HepG2 (cell line): ENCODE measurements at regions not wholly inside any gene's neighbourhood (a gene's known extent, or its start where the extent isn't known, plus 50 kb on each side); places are given as distances from the start of the nearest gene placed in this dataset.

ENCODE experiments used
- ATAC-seq: fragments of 200-7000 bp; cut with Tn5 transposase; 3 replicates; pipeline ENCODE4 v1.9.1; 2020; ENCODE audit warnings: mild to moderate bottlenecking, moderate library complexity
- BruUV-seq: library from RNA; stranded (reverse); fragments of 400-500 nt; replicated peaks from 2 replicates; lab custom pipeline; 2021; lab: Mats Ljungman, UMichigan
- CTCF ChIA-PET: fragments of 300-600 bp; formaldehyde crosslinking; extraction: SDS; loops from one replicate; lab custom pipeline; 2021; ENCODE audit warnings: low total read pairs, inconsistent platforms, low intra/inter-chr PET ratio; lab: Yijun Ruan, JAX
- POLR2A ChIA-PET: fragments of 350-600 bp; sonication (Branson Sonifier 250); formaldehyde crosslinking; loops from one replicate; lab custom pipeline; 2020; ENCODE audit warnings: antibody characterized with exemption, inconsistent platforms; lab: Yijun Ruan, JAX
- DNase-seq: peaks from one replicate; pipeline ENCODE4 v3.0.0-alpha.2; 2015; ENCODE audit warnings: low spot score
- FAIRE-seq: peaks from 3 replicates; lab custom pipeline; 2011; peaks lifted over from hg19 to GRCh38; lab: Jason Lieb, UNC
- H2AFZ ChIP-seq: one replicate; pipeline ENCODE4 v1.6.1; 2011; ENCODE audit warnings: low read length, inconsistent platforms
- H3K27ac ChIP-seq: fragments of 300-600 bp; 3 replicates; pipeline ENCODE4 v1.8.0; 2011; ENCODE audit warnings: mixed run types, mild to moderate bottlenecking, mixed read lengths, low read length, inconsistent platforms; ENCODE audit not compliant: insufficient read depth; ENCODE audit errors: extremely low read length
- H3K27me3 ChIP-seq, 2 experiments: fragments of 200-600 bp in 1 of 2; 2 replicates in 1 of 2; 3 replicates in 1 of 2; pipeline versions ENCODE4 v1.6.0 to v1.8.0; 2011; ENCODE audit warnings: low read length in 2 of 2, mild to moderate bottlenecking in 2 of 2, moderate library complexity in 2 of 2, inconsistent platforms in 1 of 2; ENCODE audit not compliant: insufficient read depth in 2 of 2, control insufficient read depth in 1 of 2
- H3K36me3 ChIP-seq, 2 experiments: fragments of 200-600 bp in 1 of 2; replicated peaks in 1 of 2; 2 replicates in 1 of 2; 3 replicates in 1 of 2; pipeline versions ENCODE4 v1.5.1 to v1.8.0; 2011; ENCODE audit warnings: low read length in 2 of 2, inconsistent platforms in 1 of 2; ENCODE audit not compliant: insufficient read depth in 2 of 2, control insufficient read depth in 1 of 2
- H3K4me1 ChIP-seq: 2 replicates; pipeline ENCODE4 v1.5.1; 2012; ENCODE audit warnings: low read length, inconsistent platforms; ENCODE audit not compliant: insufficient read depth
- H3K4me2 ChIP-seq: 2 replicates; pipeline ENCODE4 v1.6.0; 2011; ENCODE audit warnings: low read depth, low read length, inconsistent platforms
- H3K4me3 ChIP-seq, 3 experiments: fragments of 200-600 bp in 1 of 3; sonication (generic), shearing (Covaris generic) in 1 of 3; replicated peaks in 1 of 3; 2 replicates each; pipeline ENCODE4 v1.5.1; 2011 to 2016; ENCODE audit warnings: low read length in 3 of 3, inconsistent platforms in 2 of 3, low read depth in 2 of 3, mild to moderate bottlenecking in 2 of 3, control low read depth in 1 of 3, mixed read lengths in 1 of 3; ENCODE audit not compliant: insufficient read depth in 1 of 3
- H3K79me2 ChIP-seq: one replicate; pipeline ENCODE4 v1.6.1; 2011; ENCODE audit warnings: low read length, inconsistent platforms; ENCODE audit not compliant: insufficient read depth
- H3K9ac ChIP-seq: 2 replicates; pipeline ENCODE4 v1.6.0; 2011; ENCODE audit warnings: mild to moderate bottlenecking, low read depth, low read length, inconsistent platforms; ENCODE audit not compliant: insufficient read depth
- H3K9me3 ChIP-seq: 2 replicates; pipeline ENCODE4 v1.5.1; 2012; ENCODE audit warnings: mild to moderate bottlenecking, low read length
- H4K20me1 ChIP-seq: 2 replicates; pipeline ENCODE4 v1.6.0; 2011; ENCODE audit warnings: inconsistent platforms, mild to moderate bottlenecking, low read length, moderate library complexity; ENCODE audit not compliant: insufficient read depth
- NFIC ChIP-seq: IDR thresholded peaks from 2 replicates; pipeline ENCODE4 v1.6.1; 2012; ENCODE audit warnings: mild to moderate bottlenecking, low read length, inconsistent platforms
- NR2F1 ChIP-seq, 2 experiments: fragments of 450-650 bp in 1 of 2; formaldehyde crosslinking in 1 of 2; IDR thresholded peaks; 2 replicates each; pipeline versions ENCODE4 v1.5.0 to v1.6.1; 2016 to 2020; ENCODE audit warnings: mild to moderate bottlenecking in 1 of 2, missing compliant biosample characterization in 1 of 2, missing genetic modification reagents in 1 of 2, moderate library complexity in 1 of 2
- PRDM4 ChIP-seq: sonication (generic); formaldehyde crosslinking; IDR thresholded peaks from 2 replicates; pipeline ENCODE4 v1.9.0; 2021; ENCODE audit warnings: missing genetic modification reagents, borderline replicate concordance
- SP5 ChIP-seq: IDR thresholded peaks from 2 replicates; pipeline ENCODE4 v1.6.1; 2016; ENCODE audit warnings: low read depth, borderline replicate concordance
- ZNF282 ChIP-seq: fragments of 450-650 bp; IDR thresholded peaks from 2 replicates; pipeline ENCODE4 v1.6.1; 2018; ENCODE audit not compliant: partially characterized antibody
- ZNF589 ChIP-seq: sonication (generic); formaldehyde crosslinking; conservative IDR thresholded peaks from 2 replicates; pipeline ENCODE4 v1.8.0; 2022; ENCODE audit warnings: mild to moderate bottlenecking, moderate library complexity, missing genetic modification reagents
- WGBS: methylation state at CpG from one replicate; pipeline ENCODE4 v1.1.6; 2017; ENCODE audit warnings: low lambda C conversion rate; 5-methylcytosine and 5-hydroxymethylcytosine counted together
- in situ Hi-C: cut with HindIII; loops from 2 replicates; pipeline ENCODE4 v1.10.0; 2017; ENCODE audit warnings: low pct_unique_long_range_greater_than_20kb; ENCODE audit not compliant: extremely low pct_ligation_motif_present
- intact Hi-C: fragments of 100-400 bp; cut with micrococcal nuclease; formaldehyde crosslinking; loops from one replicate; pipeline ENCODE4 v1.10.0; 2022; ENCODE audit not compliant: unreplicated experiment

- TF ChIP-seq SP5 (CRISPR knock-in tag) (no peak), NFIC (no peak), ZNF589 (no peak), NR2F1 (CRISPR knock-in tag; IDR thresholded peaks at IDR 0.05) (no peak), PRDM4 (no peak)
Observed at GRCh38 chr2:41475959-41476358, 571.9 kb upstream of the PKDCC start (continued).

DNA sequence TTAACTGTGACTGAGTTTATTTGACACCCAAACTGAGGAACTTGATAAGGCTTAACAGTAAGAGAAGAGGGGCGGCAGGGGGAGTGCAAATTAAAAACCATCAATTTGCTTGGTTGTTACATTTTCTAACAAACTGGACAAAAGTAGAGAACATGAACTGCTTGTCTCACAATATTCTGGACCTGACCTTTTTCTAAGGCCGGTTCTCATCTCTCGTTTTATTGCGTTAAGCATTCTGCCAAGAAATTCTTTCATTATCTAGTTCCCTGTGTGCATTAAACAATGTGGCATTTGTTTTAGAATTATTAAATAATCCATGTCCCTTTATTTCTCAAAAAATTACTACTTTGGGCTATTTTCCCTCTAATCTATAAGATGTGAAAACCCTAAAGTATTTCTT, 565.2 kb upstream of the PKDCC start:
- Histone ChIP-seq H3K4me1 (no peaks in the 10 kb centered on the region), H3K4me2 (no peak overlapping the region), H3K9me3 (no peaks in the 10 kb centered on the region), H3K36me3 (no peaks in the 10 kb centered on the region), H3K9ac (no peak overlapping the region), H3K4me3 (no peak overlapping the region), H3K27ac (no peak overlapping the region), H4K20me1 (no peaks in the 10 kb centered on the region), H3K79me2 (no peaks in the 10 kb centered on the region), H2AFZ (no peak overlapping the region), H3K27me3 (no peaks in the 10 kb centered on the region)
- DNase-seq = no peak
- WGBS = 4% methylated on average over 4 of the region's 4 CpGs
- ATAC-seq = no peak
- in situ Hi-C loops (no loop called here), intact Hi-C loops (no loop called here)
- no TSS peak for BruUV-seq
- TF ChIP-seq ZNF282 = no peak
- CTCF ChIA-PET = no interaction called here
- POLR2A ChIA-PET = no interaction called here
- FAIRE-seq = no peak
